Spleen (tissue), 7 donors: ENCODE measurements at regions not wholly inside any gene's neighbourhood (a gene's known extent, or its start where the extent isn't known, plus 50 kb on each side); places are given as distances from the start of the nearest gene placed in this dataset.

Source experiments
- POLR2A ChIP-seq, 3 donors: fragments of 450-650 bp; IDR thresholded peaks; one replicate each; pipeline ENCODE4 v1.5.1; 2017; ENCODE audit warnings: antibody characterized with exemption in 3 of 3, mild to moderate bottlenecking in 1 of 3
- TF ChIP-seq, protein P1 (sequence below), 11 experiments: fragments of 200-600 bp in 7 of 11; fragments of 450-650 bp in 4 of 11; sonication (generic) in 4 of 11; IDR thresholded peaks in 8 of 11; conservative IDR thresholded peaks in 3 of 11; 1 replicate in 7 of 11; 2 replicates in 4 of 11; pipeline versions ENCODE4 v1.4.0 to v1.8.0; 2016 to 2021; ENCODE audit warnings: antibody characterized with exemption in 11 of 11, inconsistent platforms in 4 of 11, mild to moderate bottlenecking in 1 of 11
- donor health status: DM: no; HTN: no; CAD: no; lungs with moderate emphysema.
- donor health status: DM: no; HTN: no; CAD: no.
- donor health status: DM: no; HTN: no; CAD: no.

DNA sequence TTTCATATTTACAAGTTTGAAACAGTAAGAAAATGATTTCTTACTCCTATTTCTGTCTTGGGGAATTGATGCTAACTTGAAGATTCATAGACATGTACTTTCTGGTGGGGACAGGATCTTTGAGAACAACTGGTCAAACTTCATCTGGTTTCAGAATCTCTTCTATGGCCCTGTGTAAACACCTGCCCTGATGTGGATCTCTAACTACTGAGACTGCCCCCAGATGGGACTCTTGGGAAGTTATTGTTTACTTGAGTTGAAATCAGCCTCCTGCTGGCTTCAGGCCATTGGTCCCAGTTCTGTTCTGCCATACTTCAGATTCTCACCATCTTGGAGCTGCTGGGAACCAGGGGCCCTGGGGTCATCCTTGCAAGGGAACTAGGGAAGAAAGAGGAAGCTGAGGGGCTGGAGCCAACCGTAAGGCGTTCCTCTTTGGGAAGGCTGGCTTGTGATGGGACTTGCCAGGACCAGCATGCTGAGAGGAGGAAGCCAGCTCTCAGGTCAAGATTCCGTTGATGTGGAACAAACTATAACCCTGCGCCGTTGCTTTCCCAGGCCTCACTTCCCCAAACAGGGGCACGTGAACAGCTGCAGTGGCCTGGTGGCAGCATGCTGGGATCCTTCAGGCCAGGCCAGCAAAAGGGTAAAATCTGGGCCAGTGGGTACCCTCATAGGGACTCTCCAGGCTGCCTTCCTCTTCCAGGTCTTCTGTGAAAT lies 135.5 kb upstream of the CXCR4 start:
- TF ChIP-seq, protein P1, sequence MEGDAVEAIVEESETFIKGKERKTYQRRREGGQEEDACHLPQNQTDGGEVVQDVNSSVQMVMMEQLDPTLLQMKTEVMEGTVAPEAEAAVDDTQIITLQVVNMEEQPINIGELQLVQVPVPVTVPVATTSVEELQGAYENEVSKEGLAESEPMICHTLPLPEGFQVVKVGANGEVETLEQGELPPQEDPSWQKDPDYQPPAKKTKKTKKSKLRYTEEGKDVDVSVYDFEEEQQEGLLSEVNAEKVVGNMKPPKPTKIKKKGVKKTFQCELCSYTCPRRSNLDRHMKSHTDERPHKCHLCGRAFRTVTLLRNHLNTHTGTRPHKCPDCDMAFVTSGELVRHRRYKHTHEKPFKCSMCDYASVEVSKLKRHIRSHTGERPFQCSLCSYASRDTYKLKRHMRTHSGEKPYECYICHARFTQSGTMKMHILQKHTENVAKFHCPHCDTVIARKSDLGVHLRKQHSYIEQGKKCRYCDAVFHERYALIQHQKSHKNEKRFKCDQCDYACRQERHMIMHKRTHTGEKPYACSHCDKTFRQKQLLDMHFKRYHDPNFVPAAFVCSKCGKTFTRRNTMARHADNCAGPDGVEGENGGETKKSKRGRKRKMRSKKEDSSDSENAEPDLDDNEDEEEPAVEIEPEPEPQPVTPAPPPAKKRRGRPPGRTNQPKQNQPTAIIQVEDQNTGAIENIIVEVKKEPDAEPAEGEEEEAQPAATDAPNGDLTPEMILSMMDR (IDR thresholded peaks at IDR 0.05 in 8 of 11, conservative IDR thresholded peaks at IDR 0.05 in 3 of 11), result peak in 1 of 11 experiments; percentile 12
- TF ChIP-seq POLR2A (IDR thresholded peaks at IDR 0.05), result no peak
